GM12878 (cell line): ENCODE measurements at regions not wholly inside any gene's neighbourhood (a gene's known extent, or its start where the extent isn't known, plus 50 kb on each side); places are given as distances from the start of the nearest gene placed in this dataset.

Source experiments
- ATAC-seq: fragments of 200-7000 bp; cut with Tn5 transposase; 3 replicates; pipeline ENCODE4 v1.9.1; 2020; ENCODE audit warnings: mild to moderate bottlenecking, moderate library complexity
- BruUV-seq: library from RNA; stranded (reverse); fragments of 400-500 nt; replicated peaks from 2 replicates; lab custom pipeline; 2021; lab: Mats Ljungman, UMichigan
- CTCF ChIA-PET: fragments of 300-600 bp; sonication (Branson Sonifier 250); formaldehyde crosslinking; extraction: SDS; loops from one replicate; lab custom pipeline; 2021; ENCODE audit warnings: inconsistent platforms; lab: Yijun Ruan, JAX
- POLR2A ChIA-PET: fragments of 350-600 bp; formaldehyde crosslinking; extraction: SDS; loops from one replicate; lab custom pipeline; 2021; ENCODE audit warnings: inconsistent platforms; lab: Charles Lee
- RAD21 ChIA-PET: fragments of 300-600 bp; sonication (Branson Sonifier 250); formaldehyde crosslinking; loops from one replicate; lab custom pipeline; 2023; ENCODE audit warnings: antibody characterized with exemption; ENCODE audit not compliant: unreplicated experiment; lab: Charles Lee
- SMC1A ChIA-PET: fragments of 300-600 bp; sonication (Branson Sonifier 250); formaldehyde crosslinking; loops from one replicate; lab custom pipeline; 2023; ENCODE audit not compliant: unreplicated experiment, uncharacterized antibody; lab: Charles Lee
- DNase-seq: peaks from one replicate; pipeline ENCODE4 v3.0.0-alpha.2; 2011; ENCODE audit warnings: low read depth, low spot score
- FAIRE-seq: peaks from 3 replicates; lab custom pipeline; 2011; peaks lifted over from hg19 to GRCh38; lab: Jason Lieb, UNC
- H2AFZ ChIP-seq: 2 replicates; pipeline ENCODE4 v1.6.0; 2011; ENCODE audit warnings: low read depth, low read length, control low read depth; ENCODE audit not compliant: control insufficient read depth
- H3K27ac ChIP-seq: 2 replicates; pipeline ENCODE4 v1.5.1; 2011; ENCODE audit warnings: control low read depth; ENCODE audit not compliant: control insufficient read depth, insufficient read depth
- H3K27me3 ChIP-seq, 2 experiments: replicated peaks in 1 of 2; 2 replicates each; pipeline versions ENCODE4 v1.6.0 to v1.6.1; 2011; ENCODE audit warnings: low read length in 1 of 2; ENCODE audit not compliant: control insufficient read depth in 2 of 2, insufficient read depth in 2 of 2
- H3K36me3 ChIP-seq, 2 experiments: 2 replicates each; pipeline ENCODE4 v1.5.1; 2011; ENCODE audit warnings: low read length in 1 of 2; ENCODE audit not compliant: control insufficient read depth in 2 of 2, insufficient read depth in 2 of 2
- H3K4me1 ChIP-seq: 2 replicates; pipeline ENCODE4 v1.6.1; 2011; ENCODE audit warnings: mild to moderate bottlenecking, low read length, moderate library complexity, mixed read lengths; ENCODE audit not compliant: control insufficient read depth, insufficient read depth
- H3K4me2 ChIP-seq: 2 replicates; pipeline ENCODE4 v1.6.0; 2011; ENCODE audit warnings: control low read depth; ENCODE audit not compliant: control insufficient read depth, insufficient read depth
- H3K4me3 ChIP-seq: fragments of 200-600 bp; sonication (generic); 2 replicates; pipeline ENCODE4 v1.5.1; 2016
- H3K79me2 ChIP-seq: 2 replicates; pipeline ENCODE4 v1.6.0; 2011; ENCODE audit warnings: low read length; ENCODE audit not compliant: control insufficient read depth, insufficient read depth
- H3K9ac ChIP-seq: 2 replicates; pipeline ENCODE4 v1.8.0; 2011; ENCODE audit warnings: low read length, control low read depth, mixed read lengths; ENCODE audit not compliant: control insufficient read depth, insufficient read depth
- H3K9me3 ChIP-seq: replicated peaks from 3 replicates; pipeline ENCODE4 v1.5.1; 2011; ENCODE audit warnings: mild to moderate bottlenecking, low read length; ENCODE audit not compliant: control insufficient read depth, insufficient read depth
- H4K20me1 ChIP-seq: 2 replicates; pipeline ENCODE4 v1.6.0; 2011; ENCODE audit not compliant: control insufficient read depth, insufficient read depth
- BMI1 ChIP-seq: fragments of 450-650 bp; IDR thresholded peaks from 2 replicates; pipeline ENCODE4 v1.6.1; 2016; ENCODE audit warnings: mild to moderate bottlenecking, moderate library complexity, borderline replicate concordance
- CBFB ChIP-seq: IDR thresholded peaks from 2 replicates; pipeline ENCODE4 v1.6.1; 2016; ENCODE audit warnings: antibody characterized with exemption, low read depth
- CREM ChIP-seq: IDR thresholded peaks from 2 replicates; pipeline ENCODE4 v1.6.1; 2014; ENCODE audit warnings: antibody characterized with exemption, low read depth
- HDGF ChIP-seq: fragments of 450-650 bp; IDR thresholded peaks from 2 replicates; pipeline ENCODE4 v1.6.1; 2016; ENCODE audit warnings: antibody characterized with exemption
- SIN3A ChIP-seq: IDR thresholded peaks from 2 replicates; pipeline ENCODE4 v1.6.1; 2012; ENCODE audit warnings: low read depth, low read length, improper control_type of control experiment
- SPI1 ChIP-seq: IDR thresholded peaks from 2 replicates; pipeline ENCODE4 v1.6.1; 2011; ENCODE audit warnings: low read depth, mild to moderate bottlenecking, low read length, moderate library complexity, borderline replicate concordance; ENCODE audit not compliant: insufficient read depth
- SREBF2 ChIP-seq: IDR thresholded peaks from 2 replicates; pipeline ENCODE4 v1.6.1; 2012; ENCODE audit warnings: mild to moderate bottlenecking, low read length
- ZNF207 ChIP-seq: fragments of 450-650 bp; IDR thresholded peaks from 2 replicates; pipeline ENCODE4 v1.6.1; 2014; ENCODE audit warnings: antibody characterized with exemption, mild to moderate bottlenecking, borderline replicate concordance
- ZZZ3 ChIP-seq: IDR thresholded peaks from 2 replicates; pipeline ENCODE4 v1.6.1; 2011; ENCODE audit warnings: low read depth; ENCODE audit not compliant: control insufficient read depth, insufficient read length
- WGBS: methylation state at CpG from one replicate; pipeline ENCODE4 v1.1.6; 2016; ENCODE audit warnings: low lambda C conversion rate; ENCODE audit not compliant: insufficient replicate concordance, insufficient coverage; ENCODE audit errors: missing lambda C conversion rate; 5-methylcytosine and 5-hydroxymethylcytosine counted together
- in situ Hi-C: fragments of 300-500 bp; cut with MboI; formaldehyde crosslinking; loops from 9 replicates; pipeline ENCODE4 v1.14.3; 2018; ENCODE audit warnings: mixed read lengths
- intact Hi-C: fragments of 100-400 bp; cut with micrococcal nuclease; formaldehyde crosslinking; loops from one replicate; pipeline ENCODE4 v1.14.2; 2022; ENCODE audit not compliant: unreplicated experiment
- TF ChIP-seq, protein P1 (sequence below): IDR thresholded peaks from 2 replicates; pipeline ENCODE4 v1.6.1; 2012; ENCODE audit warnings: improper control_type of control experiment, low read depth, low read length; ENCODE audit not compliant: insufficient replicate concordance
- TF ChIP-seq, protein P2 (sequence below): fragments of 150-350 bp; IDR thresholded peaks from 2 replicates; pipeline ENCODE4 v1.6.1; 2016; ENCODE audit warnings: low read depth, low read length
- TF ChIP-seq, protein P3 (sequence below): IDR thresholded peaks from 2 replicates; pipeline ENCODE4 v1.6.1; 2012; ENCODE audit warnings: low read depth, low read length, improper control_type of control experiment
- TF ChIP-seq, protein P4 (sequence below): fragments of 450-650 bp; conservative IDR thresholded peaks from 2 replicates; pipeline ENCODE4 v1.6.1; 2017; ENCODE audit warnings: mild to moderate bottlenecking, moderate library complexity

DNA sequence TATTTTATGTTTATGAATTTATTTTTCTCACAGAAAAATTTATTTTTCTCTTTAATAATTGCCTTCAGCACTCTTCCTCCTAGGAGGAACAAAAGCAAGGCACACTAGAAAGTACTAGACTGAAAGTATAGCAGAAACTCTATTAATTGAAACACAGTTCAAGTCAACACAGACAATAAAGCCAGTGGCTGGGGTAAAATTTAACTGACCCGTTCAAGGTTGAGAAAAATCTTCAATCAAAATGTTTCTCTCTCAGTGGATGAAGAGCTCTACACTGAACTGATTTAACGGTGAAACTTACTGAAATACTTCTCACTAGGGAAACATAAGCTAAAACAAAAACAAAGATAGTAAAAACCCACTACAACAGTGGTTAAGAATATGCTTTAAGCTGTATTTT is 230.1 kb upstream of the MIR17HG start:
- ChIA-PET POLR2A (interaction anchor here (0.6 kb wide), 1 partner anchor 102 kb away, joined by 3 read pairs; no protein-coding TSS in a partner anchor), SMC1A (no interaction called here), RAD21 (no interaction called here), CTCF (interaction anchor here (0.7 to 1.8 kb wide), 2 partner anchors 10 to 35 kb away, joined by 4 read pairs; no protein-coding TSS in a partner anchor)
- no peak overlapping the region for H3K9ac ChIP-seq
- no peak for ATAC-seq
- WGBS = 24% methylated on average over 2 of the region's 2 CpGs
- no peaks in the 10 kb centered on the region for H3K36me3 ChIP-seq
- FAIRE-seq = no peak
- no peaks in the 10 kb centered on the region for H4K20me1 ChIP-seq
- intact Hi-C loops = no loop called here
- H3K4me2 ChIP-seq = no peak overlapping the region
- in situ Hi-C loops = no loop called here
- H2AFZ ChIP-seq = no peak overlapping the region
- DNase-seq = no peak
- TF ChIP-seq SIN3A = no peak
- TF ChIP-seq, protein P1, sequence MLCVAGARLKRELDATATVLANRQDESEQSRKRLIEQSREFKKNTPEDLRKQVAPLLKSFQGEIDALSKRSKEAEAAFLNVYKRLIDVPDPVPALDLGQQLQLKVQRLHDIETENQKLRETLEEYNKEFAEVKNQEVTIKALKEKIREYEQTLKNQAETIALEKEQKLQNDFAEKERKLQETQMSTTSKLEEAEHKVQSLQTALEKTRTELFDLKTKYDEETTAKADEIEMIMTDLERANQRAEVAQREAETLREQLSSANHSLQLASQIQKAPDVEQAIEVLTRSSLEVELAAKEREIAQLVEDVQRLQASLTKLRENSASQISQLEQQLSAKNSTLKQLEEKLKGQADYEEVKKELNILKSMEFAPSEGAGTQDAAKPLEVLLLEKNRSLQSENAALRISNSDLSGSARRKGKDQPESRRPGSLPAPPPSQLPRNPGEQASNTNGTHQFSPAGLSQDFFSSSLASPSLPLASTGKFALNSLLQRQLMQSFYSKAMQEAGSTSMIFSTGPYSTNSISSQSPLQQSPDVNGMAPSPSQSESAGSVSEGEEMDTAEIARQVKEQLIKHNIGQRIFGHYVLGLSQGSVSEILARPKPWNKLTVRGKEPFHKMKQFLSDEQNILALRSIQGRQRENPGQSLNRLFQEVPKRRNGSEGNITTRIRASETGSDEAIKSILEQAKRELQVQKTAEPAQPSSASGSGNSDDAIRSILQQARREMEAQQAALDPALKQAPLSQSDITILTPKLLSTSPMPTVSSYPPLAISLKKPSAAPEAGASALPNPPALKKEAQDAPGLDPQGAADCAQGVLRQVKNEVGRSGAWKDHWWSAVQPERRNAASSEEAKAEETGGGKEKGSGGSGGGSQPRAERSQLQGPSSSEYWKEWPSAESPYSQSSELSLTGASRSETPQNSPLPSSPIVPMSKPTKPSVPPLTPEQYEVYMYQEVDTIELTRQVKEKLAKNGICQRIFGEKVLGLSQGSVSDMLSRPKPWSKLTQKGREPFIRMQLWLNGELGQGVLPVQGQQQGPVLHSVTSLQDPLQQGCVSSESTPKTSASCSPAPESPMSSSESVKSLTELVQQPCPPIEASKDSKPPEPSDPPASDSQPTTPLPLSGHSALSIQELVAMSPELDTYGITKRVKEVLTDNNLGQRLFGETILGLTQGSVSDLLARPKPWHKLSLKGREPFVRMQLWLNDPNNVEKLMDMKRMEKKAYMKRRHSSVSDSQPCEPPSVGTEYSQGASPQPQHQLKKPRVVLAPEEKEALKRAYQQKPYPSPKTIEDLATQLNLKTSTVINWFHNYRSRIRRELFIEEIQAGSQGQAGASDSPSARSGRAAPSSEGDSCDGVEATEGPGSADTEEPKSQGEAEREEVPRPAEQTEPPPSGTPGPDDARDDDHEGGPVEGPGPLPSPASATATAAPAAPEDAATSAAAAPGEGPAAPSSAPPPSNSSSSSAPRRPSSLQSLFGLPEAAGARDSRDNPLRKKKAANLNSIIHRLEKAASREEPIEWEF = no peak
- no peak for TF ChIP-seq CREM
- TF ChIP-seq, protein P2, sequence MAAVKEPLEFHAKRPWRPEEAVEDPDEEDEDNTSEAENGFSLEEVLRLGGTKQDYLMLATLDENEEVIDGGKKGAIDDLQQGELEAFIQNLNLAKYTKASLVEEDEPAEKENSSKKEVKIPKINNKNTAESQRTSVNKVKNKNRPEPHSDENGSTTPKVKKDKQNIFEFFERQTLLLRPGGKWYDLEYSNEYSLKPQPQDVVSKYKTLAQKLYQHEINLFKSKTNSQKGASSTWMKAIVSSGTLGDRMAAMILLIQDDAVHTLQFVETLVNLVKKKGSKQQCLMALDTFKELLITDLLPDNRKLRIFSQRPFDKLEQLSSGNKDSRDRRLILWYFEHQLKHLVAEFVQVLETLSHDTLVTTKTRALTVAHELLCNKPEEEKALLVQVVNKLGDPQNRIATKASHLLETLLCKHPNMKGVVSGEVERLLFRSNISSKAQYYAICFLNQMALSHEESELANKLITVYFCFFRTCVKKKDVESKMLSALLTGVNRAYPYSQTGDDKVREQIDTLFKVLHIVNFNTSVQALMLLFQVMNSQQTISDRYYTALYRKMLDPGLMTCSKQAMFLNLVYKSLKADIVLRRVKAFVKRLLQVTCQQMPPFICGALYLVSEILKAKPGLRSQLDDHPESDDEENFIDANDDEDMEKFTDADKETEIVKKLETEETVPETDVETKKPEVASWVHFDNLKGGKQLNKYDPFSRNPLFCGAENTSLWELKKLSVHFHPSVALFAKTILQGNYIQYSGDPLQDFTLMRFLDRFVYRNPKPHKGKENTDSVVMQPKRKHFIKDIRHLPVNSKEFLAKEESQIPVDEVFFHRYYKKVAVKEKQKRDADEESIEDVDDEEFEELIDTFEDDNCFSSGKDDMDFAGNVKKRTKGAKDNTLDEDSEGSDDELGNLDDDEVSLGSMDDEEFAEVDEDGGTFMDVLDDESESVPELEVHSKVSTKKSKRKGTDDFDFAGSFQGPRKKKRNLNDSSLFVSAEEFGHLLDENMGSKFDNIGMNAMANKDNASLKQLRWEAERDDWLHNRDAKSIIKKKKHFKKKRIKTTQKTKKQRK = no peak
- TF ChIP-seq BMI1 = no peak
- TF ChIP-seq, protein P3, sequence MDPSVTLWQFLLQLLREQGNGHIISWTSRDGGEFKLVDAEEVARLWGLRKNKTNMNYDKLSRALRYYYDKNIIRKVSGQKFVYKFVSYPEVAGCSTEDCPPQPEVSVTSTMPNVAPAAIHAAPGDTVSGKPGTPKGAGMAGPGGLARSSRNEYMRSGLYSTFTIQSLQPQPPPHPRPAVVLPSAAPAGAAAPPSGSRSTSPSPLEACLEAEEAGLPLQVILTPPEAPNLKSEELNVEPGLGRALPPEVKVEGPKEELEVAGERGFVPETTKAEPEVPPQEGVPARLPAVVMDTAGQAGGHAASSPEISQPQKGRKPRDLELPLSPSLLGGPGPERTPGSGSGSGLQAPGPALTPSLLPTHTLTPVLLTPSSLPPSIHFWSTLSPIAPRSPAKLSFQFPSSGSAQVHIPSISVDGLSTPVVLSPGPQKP = no peak
- no peak for TF ChIP-seq ZZZ3
- TF ChIP-seq SREBF2 = no peak
- TF ChIP-seq, protein P4, sequence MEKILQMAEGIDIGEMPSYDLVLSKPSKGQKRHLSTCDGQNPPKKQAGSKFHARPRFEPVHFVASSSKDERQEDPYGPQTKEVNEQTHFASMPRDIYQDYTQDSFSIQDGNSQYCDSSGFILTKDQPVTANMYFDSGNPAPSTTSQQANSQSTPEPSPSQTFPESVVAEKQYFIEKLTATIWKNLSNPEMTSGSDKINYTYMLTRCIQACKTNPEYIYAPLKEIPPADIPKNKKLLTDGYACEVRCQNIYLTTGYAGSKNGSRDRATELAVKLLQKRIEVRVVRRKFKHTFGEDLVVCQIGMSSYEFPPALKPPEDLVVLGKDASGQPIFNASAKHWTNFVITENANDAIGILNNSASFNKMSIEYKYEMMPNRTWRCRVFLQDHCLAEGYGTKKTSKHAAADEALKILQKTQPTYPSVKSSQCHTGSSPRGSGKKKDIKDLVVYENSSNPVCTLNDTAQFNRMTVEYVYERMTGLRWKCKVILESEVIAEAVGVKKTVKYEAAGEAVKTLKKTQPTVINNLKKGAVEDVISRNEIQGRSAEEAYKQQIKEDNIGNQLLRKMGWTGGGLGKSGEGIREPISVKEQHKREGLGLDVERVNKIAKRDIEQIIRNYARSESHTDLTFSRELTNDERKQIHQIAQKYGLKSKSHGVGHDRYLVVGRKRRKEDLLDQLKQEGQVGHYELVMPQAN = no peak
- no peak for TF ChIP-seq HDGF
- no peak for TF ChIP-seq ZNF207
- no peak for TF ChIP-seq SPI1
- TF ChIP-seq CBFB = no peak
- H3K27me3 ChIP-seq = no peaks in the 10 kb centered on the region
- H3K9me3 ChIP-seq = no peaks in the 10 kb centered on the region
- BruUV-seq = no TSS peak
- H3K27ac ChIP-seq = no peak overlapping the region
- peaks cover 5% of the 10 kb centered on the region; the same call in 1 of the 2 replicates for H3K4me1 ChIP-seq
- H3K4me3 ChIP-seq = no peak overlapping the region
- H3K79me2 ChIP-seq = no peaks in the 10 kb centered on the region
